Mesenchymal stem cell (in vitro differentiated cells and primary cell): ENCODE measurements at regions not wholly inside any gene's neighbourhood (a gene's known extent, or its start where the extent isn't known, plus 50 kb on each side); places are given as distances from the start of the nearest gene placed in this dataset.

ENCODE experiments used
- DNase-seq: peaks from one replicate; pipeline ENCODE4 v3.0.0-alpha.2; 2013
- H2AFZ ChIP-seq: one replicate; pipeline ENCODE4 v1.6.1; 2013; ENCODE audit warnings: low read depth, mild to moderate bottlenecking, control low read depth, inconsistent platforms, low read length, moderate library complexity
- H2AK5ac ChIP-seq: 2 replicates; pipeline ENCODE4 v1.6.1; 2013; ENCODE audit warnings: low read length, moderate library complexity, mild to moderate bottlenecking, inconsistent platforms; ENCODE audit not compliant: severe bottlenecking
- H2BK120ac ChIP-seq: one replicate; pipeline ENCODE4 v1.6.1; 2013; ENCODE audit warnings: low read depth, mild to moderate bottlenecking, inconsistent platforms, low read length, moderate library complexity
- H2BK12ac ChIP-seq, 2 experiments: one replicate each; pipeline ENCODE4 v1.6.1; 2013; ENCODE audit warnings: inconsistent platforms in 2 of 2, low read length in 2 of 2, mild to moderate bottlenecking in 2 of 2, moderate library complexity in 2 of 2, control low read depth in 1 of 2
- H2BK15ac ChIP-seq: one replicate; pipeline ENCODE4 v1.6.1; 2013; ENCODE audit warnings: mild to moderate bottlenecking, low read depth, inconsistent platforms; ENCODE audit not compliant: poor library complexity, severe bottlenecking
- H2BK5ac ChIP-seq: 2 replicates; pipeline ENCODE4 v1.6.1; 2013; ENCODE audit warnings: low read depth, mild to moderate bottlenecking, low read length, control low read depth, inconsistent platforms; ENCODE audit not compliant: poor library complexity, severe bottlenecking
- H3K14ac ChIP-seq, 2 experiments: one replicate each; pipeline ENCODE4 v1.6.1; 2013; ENCODE audit warnings: inconsistent platforms in 2 of 2, low read length in 2 of 2, control low read depth in 1 of 2, mild to moderate bottlenecking in 1 of 2, moderate library complexity in 1 of 2
- H3K18ac ChIP-seq, 2 experiments: one replicate each; pipeline ENCODE4 v1.6.1; 2013; ENCODE audit warnings: inconsistent platforms in 2 of 2, low read length in 2 of 2, control low read depth in 1 of 2, low read depth in 1 of 2, mild to moderate bottlenecking in 1 of 2
- H3K23ac ChIP-seq, 2 experiments: one replicate each; pipeline ENCODE4 v1.6.1; 2013; ENCODE audit warnings: inconsistent platforms in 2 of 2, low read length in 2 of 2, mild to moderate bottlenecking in 2 of 2, moderate library complexity in 2 of 2, control low read depth in 1 of 2
- H3K27ac ChIP-seq: 2 replicates; pipeline ENCODE4 v1.5.1; 2013; ENCODE audit warnings: mild to moderate bottlenecking, moderate library complexity, low read length, control low read depth, inconsistent platforms; ENCODE audit not compliant: poor library complexity, severe bottlenecking
- H3K27me3 ChIP-seq, 2 experiments: 2 replicates each; pipeline versions ENCODE4 v1.6.1 to v1.7.0; 2013; ENCODE audit warnings: low read length in 2 of 2, mild to moderate bottlenecking in 2 of 2, moderate library complexity in 2 of 2, control low read depth in 1 of 2, inconsistent platforms in 1 of 2; ENCODE audit not compliant: control insufficient read depth in 1 of 2, insufficient read depth in 1 of 2
- H3K36me3 ChIP-seq, 2 experiments: 2 replicates each; pipeline versions ENCODE4 v1.6.1 to v1.7.0; 2013; ENCODE audit warnings: low read length in 2 of 2, control low read depth in 1 of 2, inconsistent platforms in 1 of 2, low read depth in 1 of 2, mild to moderate bottlenecking in 1 of 2; ENCODE audit not compliant: insufficient read depth in 2 of 2, control insufficient read depth in 1 of 2
- H3K4ac ChIP-seq, 2 experiments: one replicate each; pipeline ENCODE4 v1.6.1; 2013; ENCODE audit warnings: inconsistent platforms in 2 of 2, low read length in 2 of 2, mild to moderate bottlenecking in 2 of 2, moderate library complexity in 2 of 2, control low read depth in 1 of 2, low read depth in 1 of 2
- H3K4me1 ChIP-seq: 2 replicates; pipeline ENCODE4 v1.6.1; 2013; ENCODE audit warnings: low read depth, low read length, control low read depth; ENCODE audit not compliant: control insufficient read depth, insufficient read depth
- H3K4me2 ChIP-seq: 2 replicates; pipeline ENCODE4 v1.6.1; 2013; ENCODE audit warnings: low read length, mild to moderate bottlenecking, inconsistent platforms; ENCODE audit not compliant: poor library complexity, severe bottlenecking
- H3K4me3 ChIP-seq, 2 experiments: 2 replicates each; pipeline versions ENCODE4 v1.5.1 to v1.7.0; 2013; ENCODE audit warnings: low read length in 2 of 2, mild to moderate bottlenecking in 2 of 2, control low read depth in 1 of 2, low read depth in 1 of 2; ENCODE audit not compliant: insufficient read depth in 1 of 2
- H3K79me1 ChIP-seq: replicated peaks from 2 replicates; pipeline ENCODE4 v1.6.1; 2013; ENCODE audit warnings: mild to moderate bottlenecking, control low read depth, low read length, inconsistent platforms; ENCODE audit not compliant: poor library complexity, severe bottlenecking
- H3K9ac ChIP-seq: 2 replicates; pipeline ENCODE4 v1.7.0; 2013; ENCODE audit warnings: mild to moderate bottlenecking, low read length, moderate library complexity
- H3K9me3 ChIP-seq: 2 replicates; pipeline ENCODE4 v1.7.0; 2013; ENCODE audit warnings: mild to moderate bottlenecking, low read length; ENCODE audit not compliant: control insufficient read depth
- H4K8ac ChIP-seq: one replicate; pipeline ENCODE4 v1.6.1; 2013; ENCODE audit warnings: inconsistent platforms, mild to moderate bottlenecking, low read length, moderate library complexity
- H4K91ac ChIP-seq: one replicate; pipeline ENCODE4 v1.6.1; 2013; ENCODE audit warnings: mild to moderate bottlenecking, low read length, inconsistent platforms
- WGBS: methylation state at CpG from one replicate; pipeline ENCODE4 v1.1.7; 2013; ENCODE audit warnings: mixed read lengths; 5-methylcytosine and 5-hydroxymethylcytosine counted together

- Histone ChIP-seq H3K4me2 (no peak overlapping the region), H3K4me3 (no peak overlapping the region), H2AFZ (no peak overlapping the region), H3K18ac (no peak overlapping the region), H3K4ac (no peak overlapping the region), H3K23ac (no peak overlapping the region), H4K91ac (no peak overlapping the region), H2BK12ac (no peak overlapping the region), H3K27me3 (no peaks in the 10 kb centered on the region), H3K9ac (no peak overlapping the region), H2BK120ac (no peak overlapping the region), H2BK15ac (no peak overlapping the region), H2BK5ac (no peak overlapping the region), H3K79me1 (no peaks in the 10 kb centered on the region), H3K36me3 (no peaks in the 10 kb centered on the region), H3K4me1 (no peaks in the 10 kb centered on the region), H3K9me3 (no peaks in the 10 kb centered on the region), H2AK5ac (no peak overlapping the region), H3K14ac (no peak overlapping the region), H4K8ac (no peak overlapping the region), H3K27ac (no peak overlapping the region)
- 89% methylated on average over 1 of the region's 3 CpGs for WGBS
- DNase-seq = no peak
Measured at GRCh38 chr13:78227709-78228108, 309.1 kb upstream of the EDNRB start.

- no peak overlapping the region for H3K4me3 ChIP-seq
- H3K36me3 ChIP-seq = no peaks in the 10 kb centered on the region
- no peak overlapping the region for H3K9ac ChIP-seq
- no peak overlapping the region for H3K4me2 ChIP-seq
- no peak overlapping the region for H2BK15ac ChIP-seq
- no peak overlapping the region for H2BK120ac ChIP-seq
- H3K27ac ChIP-seq = no peak overlapping the region
- WGBS = no CpG with 5 or more reads among the region's 4 CpGs
- no peaks in the 10 kb centered on the region for H3K27me3 ChIP-seq
- H2BK12ac ChIP-seq = no peak overlapping the region
- H2AFZ ChIP-seq = no peak overlapping the region
- H2BK5ac ChIP-seq = no peak overlapping the region
- H3K9me3 ChIP-seq = no peaks in the 10 kb centered on the region
- DNase-seq = no peak
- no peak overlapping the region for H4K8ac ChIP-seq
- no peak overlapping the region for H3K23ac ChIP-seq
- H3K4ac ChIP-seq = no peak overlapping the region
- no peaks in the 10 kb centered on the region for H3K4me1 ChIP-seq
- no peaks in the 10 kb centered on the region for H3K79me1 ChIP-seq
- H2AK5ac ChIP-seq = no peak overlapping the region
- no peak overlapping the region for H3K18ac ChIP-seq
- H4K91ac ChIP-seq = no peak overlapping the region
- no peak overlapping the region for H3K14ac ChIP-seq
Measured at GRCh38 chr13:78215458-78216108, 297.0 kb upstream of the EDNRB start.

DNA sequence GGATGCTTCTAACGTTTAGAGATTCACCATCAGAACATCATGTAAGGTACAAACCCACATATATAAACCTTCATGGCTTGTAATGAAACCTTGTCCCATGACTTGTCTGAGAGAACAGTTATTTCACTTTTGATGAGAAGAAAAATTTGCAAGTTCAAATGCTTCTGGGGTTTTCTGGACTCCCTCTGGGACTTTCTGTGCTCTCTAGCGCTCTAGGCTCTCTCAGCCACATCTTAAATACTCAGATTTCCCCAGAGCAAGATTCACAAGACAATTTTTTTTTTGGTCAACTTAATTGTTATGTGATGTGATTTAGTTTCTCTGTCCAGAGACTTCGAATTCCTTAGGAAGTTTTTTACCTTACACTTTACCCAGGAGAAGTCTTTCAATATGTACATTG lies 282.8 kb upstream of the EDNRB start:
- Histone ChIP-seq H4K91ac (no peak overlapping the region), H3K36me3 (no peaks in the 10 kb centered on the region), H2AFZ (no peak overlapping the region), H3K4ac (no peak overlapping the region), H3K27me3 (no peaks in the 10 kb centered on the region), H2BK5ac (no peak overlapping the region), H4K8ac (no peak overlapping the region), H2BK12ac (no peak overlapping the region), H3K4me3 (no peak overlapping the region), H3K23ac (no peak overlapping the region), H3K18ac (no peak overlapping the region), H3K9me3 (no peaks in the 10 kb centered on the region), H3K27ac (no peak overlapping the region), H3K14ac (no peak overlapping the region), H2AK5ac (no peak overlapping the region), H2BK15ac (no peak overlapping the region), H3K9ac (no peak overlapping the region), H3K79me1 (no peaks in the 10 kb centered on the region), H2BK120ac (no peak overlapping the region), H3K4me2 (no peak overlapping the region), H3K4me1 (peaks cover 3% of the 10 kb centered on the region)
- 100% methylated on average over 1 of the region's 3 CpGs for WGBS
- no peak for DNase-seq

DNA sequence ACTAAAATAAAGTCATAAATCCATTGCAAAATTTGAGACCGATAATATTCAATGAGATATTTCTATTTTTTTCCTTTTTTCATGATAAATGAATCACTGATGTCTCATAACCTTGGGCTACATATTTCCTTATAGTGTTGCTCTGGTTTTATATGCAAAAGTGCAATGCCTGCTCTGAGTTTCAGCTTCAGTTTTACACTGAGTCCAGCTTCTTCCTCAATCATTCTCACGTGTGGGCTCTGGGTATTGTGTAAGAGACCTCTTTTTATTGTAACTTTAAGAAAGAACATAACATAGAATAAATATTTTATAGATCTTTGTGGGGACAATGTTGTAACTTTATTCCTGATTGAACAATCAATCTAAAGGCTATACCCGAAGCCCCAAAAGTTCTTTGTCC lies 280.2 kb upstream of the EDNRB start:
- no peaks in the 10 kb centered on the region for H3K36me3 ChIP-seq
- H4K8ac ChIP-seq = no peak overlapping the region
- peaks cover 5% of the 10 kb centered on the region for H3K4me1 ChIP-seq
- no peak overlapping the region for H2BK120ac ChIP-seq
- no peak for DNase-seq
- H2BK5ac ChIP-seq = no peak overlapping the region
- WGBS = no CpG with 5 or more reads among the region's 3 CpGs
- no peak overlapping the region for H3K18ac ChIP-seq
- no peak overlapping the region for H3K27ac ChIP-seq
- no peak overlapping the region for H3K14ac ChIP-seq
- no peak overlapping the region for H3K9ac ChIP-seq
- H3K4ac ChIP-seq = no peak overlapping the region
- no peak overlapping the region for H2BK15ac ChIP-seq
- H3K27me3 ChIP-seq = no peaks in the 10 kb centered on the region
- no peak overlapping the region for H3K4me2 ChIP-seq
- no peak overlapping the region for H2BK12ac ChIP-seq
- H3K9me3 ChIP-seq = no peaks in the 10 kb centered on the region
- H4K91ac ChIP-seq = no peak overlapping the region
- H3K23ac ChIP-seq = no peak overlapping the region
- no peak overlapping the region for H2AFZ ChIP-seq
- no peak overlapping the region for H3K4me3 ChIP-seq
- H3K79me1 ChIP-seq = no peaks in the 10 kb centered on the region
- no peak overlapping the region for H2AK5ac ChIP-seq
